K562 (cell line): ENCODE measurements at regions not wholly inside any gene's neighbourhood (a gene's known extent, or its start where the extent isn't known, plus 50 kb on each side); places are given as distances from the start of the nearest gene placed in this dataset.

Source experiments
- ELF1 ChIP-seq: fragments of 200-800 bp; sonication (Bioruptor generic); IDR thresholded peaks from 2 replicates; pipeline ENCODE4 v1.6.1; 2016; ENCODE audit warnings: missing genetic modification characterization, missing compliant biosample characterization
- FOSL1 ChIP-seq: fragments of 200-800 bp; sonication (Bioruptor generic); conservative IDR thresholded peaks from 2 replicates; pipeline ENCODE4 v1.6.1; 2016; ENCODE audit warnings: missing genetic modification characterization, missing compliant biosample characterization
- FOXK2 ChIP-seq, 2 experiments: fragments of 450-650 bp; IDR thresholded peaks in 1 of 2; conservative IDR thresholded peaks in 1 of 2; 2 replicates each; pipeline ENCODE4 v1.6.1; 2016; ENCODE audit warnings: low read depth in 2 of 2, mild to moderate bottlenecking in 1 of 2
- L3MBTL2 ChIP-seq: fragments of 450-650 bp; IDR thresholded peaks from 2 replicates; pipeline ENCODE4 v1.6.1; 2016; ENCODE audit warnings: mild to moderate bottlenecking, moderate library complexity
- MYC ChIP-seq, 2 experiments: fragments of 250-450 bp in 1 of 2; sonication (Bioruptor Pico) in 1 of 2; IDR thresholded peaks; 2 replicates each; pipeline versions ENCODE4 v1.5.1 to v1.6.1; 2012 to 2021; ENCODE audit warnings: low read depth in 2 of 2, borderline replicate concordance in 1 of 2, improper control_type of control experiment in 1 of 2, low read length in 1 of 2, mild to moderate bottlenecking in 1 of 2, moderate library complexity in 1 of 2
- SETDB1 ChIP-seq: IDR thresholded peaks from one replicate; pipeline ENCODE4 v1.6.1; 2012; ENCODE audit warnings: low read length, control low read depth, inconsistent platforms
- SMAD4 ChIP-seq: fragments of 250-450 bp; sonication (Bioruptor Pico); conservative IDR thresholded peaks from 2 replicates; pipeline ENCODE4 v1.8.0; 2021; ENCODE audit warnings: inconsistent platforms, mild to moderate bottlenecking, moderate library complexity
- ZNF347 ChIP-seq: fragments of 450-650 bp; formaldehyde crosslinking; IDR thresholded peaks from 2 replicates; pipeline ENCODE4 v1.4.0; 2020; ENCODE audit warnings: low read depth, mild to moderate bottlenecking, moderate library complexity
- TF ChIP-seq, protein P1 (sequence below), 3 experiments: IDR thresholded peaks in 2 of 3; conservative IDR thresholded peaks in 1 of 3; 2 replicates each; pipeline ENCODE4 v1.5.1; 2011 to 2012; ENCODE audit warnings: low read length in 3 of 3, mild to moderate bottlenecking in 3 of 3, control low read depth in 2 of 3, improper control_type of control experiment in 1 of 3, inconsistent platforms in 1 of 3, low read depth in 1 of 3, mixed read lengths in 1 of 3, moderate library complexity in 1 of 3; ENCODE audit not compliant: insufficient read depth in 2 of 3
- TF ChIP-seq, protein P2 (sequence below): fragments of 150-350 bp; conservative IDR thresholded peaks from 2 replicates; pipeline ENCODE4 v1.6.1; 2014; ENCODE audit warnings: low read length
- TF ChIP-seq, protein P3 (sequence below): sonication (generic); formaldehyde crosslinking; IDR thresholded peaks from 2 replicates; pipeline ENCODE4 v1.9.0; 2022; ENCODE audit warnings: mild to moderate bottlenecking, missing genetic modification reagents
- TF ChIP-seq, protein P4 (sequence below): sonication (generic); formaldehyde crosslinking; IDR thresholded peaks from 2 replicates; pipeline ENCODE4 v1.8.1; 2023; ENCODE audit warnings: mild to moderate bottlenecking, missing genetic modification reagents, moderate library complexity
- TF ChIP-seq, protein P5 (sequence below): fragments of 450-650 bp; formaldehyde crosslinking; IDR thresholded peaks from 2 replicates; pipeline ENCODE4 v1.4.0; 2020; ENCODE audit warnings: mild to moderate bottlenecking, moderate library complexity

DNA sequence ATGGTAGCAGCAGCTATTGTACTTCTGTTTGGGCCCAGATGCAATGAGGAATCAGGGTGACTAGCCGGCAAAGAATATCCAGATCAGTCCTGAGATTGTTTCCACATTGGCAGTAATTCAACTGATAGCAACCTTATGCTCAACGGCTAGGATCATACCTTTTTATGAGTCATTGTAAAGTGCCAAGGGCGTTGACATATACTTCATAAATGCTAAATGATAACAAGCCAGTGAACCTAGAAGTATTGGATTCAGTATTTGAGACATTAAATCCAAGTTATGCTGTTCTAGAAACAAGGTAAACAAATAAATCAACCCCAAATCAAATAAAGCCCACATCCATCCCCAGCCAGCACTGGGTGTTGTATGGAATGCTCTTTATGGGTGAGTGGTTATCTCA is 207.1 kb upstream of the ZFHX3 start:
- no peak for TF ChIP-seq SETDB1
- TF ChIP-seq, protein P1, sequence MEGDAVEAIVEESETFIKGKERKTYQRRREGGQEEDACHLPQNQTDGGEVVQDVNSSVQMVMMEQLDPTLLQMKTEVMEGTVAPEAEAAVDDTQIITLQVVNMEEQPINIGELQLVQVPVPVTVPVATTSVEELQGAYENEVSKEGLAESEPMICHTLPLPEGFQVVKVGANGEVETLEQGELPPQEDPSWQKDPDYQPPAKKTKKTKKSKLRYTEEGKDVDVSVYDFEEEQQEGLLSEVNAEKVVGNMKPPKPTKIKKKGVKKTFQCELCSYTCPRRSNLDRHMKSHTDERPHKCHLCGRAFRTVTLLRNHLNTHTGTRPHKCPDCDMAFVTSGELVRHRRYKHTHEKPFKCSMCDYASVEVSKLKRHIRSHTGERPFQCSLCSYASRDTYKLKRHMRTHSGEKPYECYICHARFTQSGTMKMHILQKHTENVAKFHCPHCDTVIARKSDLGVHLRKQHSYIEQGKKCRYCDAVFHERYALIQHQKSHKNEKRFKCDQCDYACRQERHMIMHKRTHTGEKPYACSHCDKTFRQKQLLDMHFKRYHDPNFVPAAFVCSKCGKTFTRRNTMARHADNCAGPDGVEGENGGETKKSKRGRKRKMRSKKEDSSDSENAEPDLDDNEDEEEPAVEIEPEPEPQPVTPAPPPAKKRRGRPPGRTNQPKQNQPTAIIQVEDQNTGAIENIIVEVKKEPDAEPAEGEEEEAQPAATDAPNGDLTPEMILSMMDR (IDR thresholded peaks at IDR 0.05 in 2 of 3, conservative IDR thresholded peaks at IDR 0.05 in 1 of 3; ENCODE audit: insufficient read depth in 2 of 3, low read depth in 1 of 3, low read length in 3 of 3) = no peak
- TF ChIP-seq ELF1 = no peak
- TF ChIP-seq SMAD4 (CRISPR knock-in tag) = no peak
- TF ChIP-seq, protein P2, sequence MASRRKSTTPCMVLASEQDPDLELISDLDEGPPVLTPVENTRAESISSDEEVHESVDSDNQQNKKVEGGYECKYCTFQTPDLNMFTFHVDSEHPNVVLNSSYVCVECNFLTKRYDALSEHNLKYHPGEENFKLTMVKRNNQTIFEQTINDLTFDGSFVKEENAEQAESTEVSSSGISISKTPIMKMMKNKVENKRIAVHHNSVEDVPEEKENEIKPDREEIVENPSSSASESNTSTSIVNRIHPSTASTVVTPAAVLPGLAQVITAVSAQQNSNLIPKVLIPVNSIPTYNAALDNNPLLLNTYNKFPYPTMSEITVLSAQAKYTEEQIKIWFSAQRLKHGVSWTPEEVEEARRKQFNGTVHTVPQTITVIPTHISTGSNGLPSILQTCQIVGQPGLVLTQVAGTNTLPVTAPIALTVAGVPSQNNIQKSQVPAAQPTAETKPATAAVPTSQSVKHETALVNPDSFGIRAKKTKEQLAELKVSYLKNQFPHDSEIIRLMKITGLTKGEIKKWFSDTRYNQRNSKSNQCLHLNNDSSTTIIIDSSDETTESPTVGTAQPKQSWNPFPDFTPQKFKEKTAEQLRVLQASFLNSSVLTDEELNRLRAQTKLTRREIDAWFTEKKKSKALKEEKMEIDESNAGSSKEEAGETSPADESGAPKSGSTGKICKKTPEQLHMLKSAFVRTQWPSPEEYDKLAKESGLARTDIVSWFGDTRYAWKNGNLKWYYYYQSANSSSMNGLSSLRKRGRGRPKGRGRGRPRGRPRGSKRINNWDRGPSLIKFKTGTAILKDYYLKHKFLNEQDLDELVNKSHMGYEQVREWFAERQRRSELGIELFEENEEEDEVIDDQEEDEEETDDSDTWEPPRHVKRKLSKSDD = no peak
- no peak for TF ChIP-seq ZNF347
- no peak for TF ChIP-seq L3MBTL2
- TF ChIP-seq, protein P3, sequence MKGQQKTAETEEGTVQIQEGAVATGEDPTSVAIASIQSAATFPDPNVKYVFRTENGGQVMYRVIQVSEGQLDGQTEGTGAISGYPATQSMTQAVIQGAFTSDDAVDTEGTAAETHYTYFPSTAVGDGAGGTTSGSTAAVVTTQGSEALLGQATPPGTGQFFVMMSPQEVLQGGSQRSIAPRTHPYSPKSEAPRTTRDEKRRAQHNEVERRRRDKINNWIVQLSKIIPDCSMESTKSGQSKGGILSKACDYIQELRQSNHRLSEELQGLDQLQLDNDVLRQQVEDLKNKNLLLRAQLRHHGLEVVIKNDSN (CRISPR knock-in tag) = no peak
- TF ChIP-seq FOSL1 = no peak
- TF ChIP-seq, protein P4, sequence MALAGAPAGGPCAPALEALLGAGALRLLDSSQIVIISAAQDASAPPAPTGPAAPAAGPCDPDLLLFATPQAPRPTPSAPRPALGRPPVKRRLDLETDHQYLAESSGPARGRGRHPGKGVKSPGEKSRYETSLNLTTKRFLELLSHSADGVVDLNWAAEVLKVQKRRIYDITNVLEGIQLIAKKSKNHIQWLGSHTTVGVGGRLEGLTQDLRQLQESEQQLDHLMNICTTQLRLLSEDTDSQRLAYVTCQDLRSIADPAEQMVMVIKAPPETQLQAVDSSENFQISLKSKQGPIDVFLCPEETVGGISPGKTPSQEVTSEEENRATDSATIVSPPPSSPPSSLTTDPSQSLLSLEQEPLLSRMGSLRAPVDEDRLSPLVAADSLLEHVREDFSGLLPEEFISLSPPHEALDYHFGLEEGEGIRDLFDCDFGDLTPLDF (CRISPR knock-in tag) = no peak
- TF ChIP-seq MYC (IDR thresholded peaks at IDR 0.05; ENCODE audit: low read depth, low read length) = no peak
- no peak for TF ChIP-seq MYC (CRISPR knock-in tag; IDR thresholded peaks at IDR 0.05; ENCODE audit: borderline replicate concordance, low read depth)
- no peak for TF ChIP-seq FOXK2 (conservative IDR thresholded peaks at IDR 0.05 in 1 of 2, IDR thresholded peaks at IDR 0.05 in 1 of 2; ENCODE audit: low read depth in 2 of 2)
- TF ChIP-seq, protein P5, sequence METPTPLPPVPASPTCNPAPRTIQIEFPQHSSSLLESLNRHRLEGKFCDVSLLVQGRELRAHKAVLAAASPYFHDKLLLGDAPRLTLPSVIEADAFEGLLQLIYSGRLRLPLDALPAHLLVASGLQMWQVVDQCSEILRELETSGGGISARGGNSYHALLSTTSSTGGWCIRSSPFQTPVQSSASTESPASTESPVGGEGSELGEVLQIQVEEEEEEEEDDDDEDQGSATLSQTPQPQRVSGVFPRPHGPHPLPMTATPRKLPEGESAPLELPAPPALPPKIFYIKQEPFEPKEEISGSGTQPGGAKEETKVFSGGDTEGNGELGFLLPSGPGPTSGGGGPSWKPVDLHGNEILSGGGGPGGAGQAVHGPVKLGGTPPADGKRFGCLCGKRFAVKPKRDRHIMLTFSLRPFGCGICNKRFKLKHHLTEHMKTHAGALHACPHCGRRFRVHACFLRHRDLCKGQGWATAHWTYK (CRISPR knock-in tag) = no peak
